RWPE2 (cell line): ENCODE measurements at regions not wholly inside any gene's neighbourhood (a gene's known extent, or its start where the extent isn't known, plus 50 kb on each side); places are given as distances from the start of the nearest gene placed in this dataset.

ENCODE experiments used
- ATAC-seq: fragments of 200-7000 bp; cut with Tn5 transposase; 3 replicates; pipeline ENCODE4 v1.9.1; 2021; ENCODE audit warnings: low read depth
- DNase-seq: peaks from one replicate; pipeline ENCODE4 v3.0.0-alpha.2; 2020; ENCODE audit warnings: low spot score
- H3K27ac ChIP-seq: fragments of 450-650 bp; 2 replicates; pipeline ENCODE4 v1.5.1; 2017; ENCODE audit warnings: mild to moderate bottlenecking; ENCODE audit not compliant: poor library complexity, severe bottlenecking
- H3K27me3 ChIP-seq: fragments of 250-450 bp; sonication (Bioruptor Pico); 2 replicates; pipeline ENCODE4 v1.5.1; 2021; ENCODE audit warnings: mild to moderate bottlenecking, moderate library complexity; ENCODE audit not compliant: insufficient read depth, poor library complexity, severe bottlenecking
- H3K36me3 ChIP-seq: fragments of 250-450 bp; sonication (Bioruptor Pico); 2 replicates; pipeline ENCODE4 v1.5.1; 2020; ENCODE audit warnings: low read depth, mild to moderate bottlenecking, moderate library complexity
- H3K4me1 ChIP-seq: fragments of 250-450 bp; sonication (Bioruptor Pico); 2 replicates; pipeline ENCODE4 v1.5.1; 2021; ENCODE audit warnings: mild to moderate bottlenecking, moderate library complexity; ENCODE audit not compliant: insufficient read depth, poor library complexity, severe bottlenecking
- H3K4me3 ChIP-seq: fragments of 250-450 bp; sonication (Bioruptor Pico); 2 replicates; pipeline ENCODE4 v1.5.1; 2021; ENCODE audit warnings: mild to moderate bottlenecking, moderate library complexity; ENCODE audit not compliant: severe bottlenecking
- H3K9me3 ChIP-seq: fragments of 250-450 bp; sonication (Bioruptor Pico); 2 replicates; pipeline ENCODE4 v1.5.1; 2021; ENCODE audit warnings: mild to moderate bottlenecking, moderate library complexity; ENCODE audit not compliant: severe bottlenecking
- CTCF ChIP-seq: fragments of 450-650 bp; IDR thresholded peaks from one replicate; pipeline ENCODE4 v1.5.1; 2017; ENCODE audit warnings: mild to moderate bottlenecking, moderate library complexity; ENCODE audit not compliant: poor library complexity, severe bottlenecking

DNA sequence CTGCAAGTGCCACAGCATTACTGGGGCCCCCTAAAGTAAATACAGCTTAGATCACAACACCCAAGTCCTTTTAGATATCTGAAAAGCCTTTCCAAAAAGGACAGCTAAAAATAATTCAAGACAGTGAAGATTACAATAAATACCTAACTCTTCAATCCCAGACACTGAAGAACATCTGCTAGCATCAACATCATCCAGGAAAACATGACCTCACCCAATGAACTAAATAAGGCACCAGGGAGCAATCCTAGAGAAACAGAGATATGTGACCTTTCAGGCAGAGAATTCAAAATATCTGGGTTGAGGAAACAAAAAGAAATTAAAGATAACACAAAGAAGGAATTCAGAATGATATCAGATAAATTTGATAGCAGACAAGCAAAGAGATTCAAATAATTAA lies 71.7 kb upstream of the TTC14 start:
- Histone ChIP-seq H3K4me1 (no peaks in the 10 kb centered on the region), H3K9me3 (no peaks in the 10 kb centered on the region), H3K36me3 (no peaks in the 10 kb centered on the region), H3K27me3 (no peaks in the 10 kb centered on the region), H3K4me3 (no peak overlapping the region), H3K27ac (no peak overlapping the region)
- no peak for DNase-seq
- no peak for ATAC-seq
- TF ChIP-seq CTCF = no peak

- no peaks in the 10 kb centered on the region for H3K4me1 ChIP-seq
- no peak overlapping the region for H3K4me3 ChIP-seq
- DNase-seq (no peak), ATAC-seq (no peak)
- no peak for TF ChIP-seq CTCF
- no peaks in the 10 kb centered on the region for H3K36me3 ChIP-seq
- no peaks in the 10 kb centered on the region for H3K9me3 ChIP-seq
- H3K27ac ChIP-seq = no peak overlapping the region
- no peaks in the 10 kb centered on the region for H3K27me3 ChIP-seq
Observed at GRCh38 chr3:180531303-180532278, 70.4 kb upstream of the TTC14 start.

GRCh38 chr3:180534828-180535227 lies 67.1 kb upstream of the TTC14 start:
- Histone ChIP-seq H3K4me1 (no peaks in the 10 kb centered on the region), H3K4me3 (no peak overlapping the region), H3K27ac (no peak overlapping the region), H3K9me3 (no peaks in the 10 kb centered on the region), H3K36me3 (no peaks in the 10 kb centered on the region), H3K27me3 (no peaks in the 10 kb centered on the region)
- no peak for TF ChIP-seq CTCF
- ATAC-seq = no peak
- no peak for DNase-seq

DNA sequence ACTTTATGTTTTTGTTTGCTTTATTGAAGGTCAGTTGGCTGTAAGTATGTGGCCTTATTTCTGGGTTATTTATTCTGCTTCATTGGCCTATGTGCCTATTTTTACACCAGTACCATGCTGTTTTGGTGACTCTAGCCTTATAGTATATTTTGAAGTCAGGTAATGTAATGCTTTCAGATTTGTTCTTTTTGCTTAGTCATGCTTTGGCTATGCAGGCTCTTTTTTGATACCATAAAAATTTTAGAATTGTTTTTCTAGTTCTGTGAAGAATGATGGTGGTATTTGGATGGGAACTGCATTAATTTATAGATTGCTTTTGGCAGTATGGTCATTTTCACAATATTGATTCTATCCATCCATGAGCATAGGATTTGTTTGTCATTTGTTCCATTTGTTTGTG lies 63.5 kb upstream of the TTC14 start:
- no peaks in the 10 kb centered on the region for H3K27me3 ChIP-seq
- TF ChIP-seq CTCF = no peak
- H3K9me3 ChIP-seq = no peaks in the 10 kb centered on the region
- H3K27ac ChIP-seq = no peak overlapping the region
- no peaks in the 10 kb centered on the region for H3K36me3 ChIP-seq
- no peak for ATAC-seq
- DNase-seq = no peak
- H3K4me3 ChIP-seq = no peak overlapping the region
- no peaks in the 10 kb centered on the region for H3K4me1 ChIP-seq

DNA sequence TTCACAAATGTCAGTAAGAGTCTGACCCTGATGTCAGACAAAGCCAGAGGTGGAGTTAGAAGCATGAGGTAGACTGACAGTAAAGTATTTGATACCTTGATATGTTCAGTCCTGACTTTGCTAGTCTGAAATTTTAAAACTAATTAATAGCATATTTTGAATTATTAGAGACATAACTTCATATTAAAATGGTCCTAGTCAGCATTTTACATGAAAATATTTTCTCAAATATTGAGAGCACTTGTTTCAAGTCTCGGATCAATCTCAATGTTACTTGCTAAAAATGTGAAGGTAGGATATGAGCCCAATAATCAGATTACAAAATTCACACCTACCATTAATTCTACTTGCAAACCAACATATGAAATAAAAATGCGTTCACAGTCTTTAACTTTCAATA lies 58.1 kb upstream of the TTC14 start:
- no peak overlapping the region for H3K27ac ChIP-seq

More for the DNA sequence above, 58.1 kb upstream of the TTC14 start:
- ATAC-seq (no peak), DNase-seq (no peak)
- no peak for TF ChIP-seq CTCF
- H3K36me3 ChIP-seq = no peaks in the 10 kb centered on the region
- H3K4me1 ChIP-seq = no peaks in the 10 kb centered on the region
- no peak overlapping the region for H3K4me3 ChIP-seq
- H3K27me3 ChIP-seq = no peaks in the 10 kb centered on the region
- no peaks in the 10 kb centered on the region for H3K9me3 ChIP-seq
